ENCODE measurements at regions not wholly inside any gene's neighbourhood (a gene's known extent, or its start where the extent isn't known, plus 50 kb on each side); places are given as distances from the start of the nearest gene placed in this dataset.

DNA sequence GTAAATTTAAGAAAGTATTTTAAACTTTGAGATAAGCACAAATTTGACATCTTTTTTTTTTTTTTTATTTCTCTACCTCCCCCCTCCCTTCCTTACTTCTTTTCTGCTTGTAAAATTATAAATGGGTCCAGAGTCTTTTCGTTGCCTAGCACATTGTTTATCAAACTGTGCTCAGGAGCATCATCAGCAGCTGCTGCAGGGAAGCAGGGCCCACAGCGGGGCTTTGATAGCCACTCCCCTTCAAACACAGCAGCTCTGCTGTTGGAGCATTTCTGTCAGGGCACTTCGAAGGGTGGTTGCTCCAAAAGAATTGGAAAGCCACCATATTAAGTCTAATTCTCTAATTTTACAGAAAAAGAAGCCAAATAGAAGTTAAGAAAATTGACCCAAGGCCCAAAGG, 588.3 kb downstream of the SPRY1 start:
- TF ChIP-seq, protein P1, sequence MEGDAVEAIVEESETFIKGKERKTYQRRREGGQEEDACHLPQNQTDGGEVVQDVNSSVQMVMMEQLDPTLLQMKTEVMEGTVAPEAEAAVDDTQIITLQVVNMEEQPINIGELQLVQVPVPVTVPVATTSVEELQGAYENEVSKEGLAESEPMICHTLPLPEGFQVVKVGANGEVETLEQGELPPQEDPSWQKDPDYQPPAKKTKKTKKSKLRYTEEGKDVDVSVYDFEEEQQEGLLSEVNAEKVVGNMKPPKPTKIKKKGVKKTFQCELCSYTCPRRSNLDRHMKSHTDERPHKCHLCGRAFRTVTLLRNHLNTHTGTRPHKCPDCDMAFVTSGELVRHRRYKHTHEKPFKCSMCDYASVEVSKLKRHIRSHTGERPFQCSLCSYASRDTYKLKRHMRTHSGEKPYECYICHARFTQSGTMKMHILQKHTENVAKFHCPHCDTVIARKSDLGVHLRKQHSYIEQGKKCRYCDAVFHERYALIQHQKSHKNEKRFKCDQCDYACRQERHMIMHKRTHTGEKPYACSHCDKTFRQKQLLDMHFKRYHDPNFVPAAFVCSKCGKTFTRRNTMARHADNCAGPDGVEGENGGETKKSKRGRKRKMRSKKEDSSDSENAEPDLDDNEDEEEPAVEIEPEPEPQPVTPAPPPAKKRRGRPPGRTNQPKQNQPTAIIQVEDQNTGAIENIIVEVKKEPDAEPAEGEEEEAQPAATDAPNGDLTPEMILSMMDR (IDR thresholded peaks at IDR 0.05): no peak
- H3K4me1 Mint-ChIP-seq (ENCODE audit: low read depth): peaks cover 40% of the 10 kb centered on the region
- DNase-seq: no peak
- H3K9me3 Mint-ChIP-seq: no peaks in the 10 kb centered on the region
- no peaks in the 10 kb centered on the region for H3K36me3 Mint-ChIP-seq (ENCODE audit: low read depth)
- H3K27ac Mint-ChIP-seq: no peak overlapping the region
- no peak overlapping the region for H3K4me3 Mint-ChIP-seq
- H3K27me3 Mint-ChIP-seq (ENCODE audit: insufficient read depth): no peaks in the 10 kb centered on the region

DNA sequence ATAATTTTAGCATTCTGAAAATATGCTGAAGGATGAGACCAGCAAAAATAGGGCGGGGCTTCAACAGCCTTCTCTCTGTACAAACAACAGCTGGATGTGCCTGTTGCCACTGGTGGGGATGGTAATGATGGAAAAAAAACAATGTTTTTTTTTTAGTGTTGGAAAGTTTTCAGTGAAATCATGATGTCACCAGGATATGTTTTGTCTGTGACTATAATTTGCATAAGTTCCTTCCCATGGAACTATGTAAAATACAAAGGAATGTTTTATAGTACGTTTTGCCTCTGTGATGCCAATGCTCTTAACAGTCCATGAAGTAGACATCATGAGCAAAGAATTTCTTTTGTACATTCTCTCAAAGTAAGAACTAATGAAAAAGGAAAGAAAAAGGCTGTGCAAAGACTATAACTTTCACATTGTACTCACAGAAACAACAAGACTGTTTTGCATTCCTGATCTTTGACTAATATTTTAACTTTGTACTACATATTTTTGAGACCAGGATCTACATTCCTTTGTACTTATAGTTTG, 589.7 kb downstream of the SPRY1 start:
- H3K36me3 Mint-ChIP-seq (ENCODE audit: low read depth): no peaks in the 10 kb centered on the region
- DNase-seq: peak; percentile 85
- no peaks in the 10 kb centered on the region for H3K27me3 Mint-ChIP-seq (ENCODE audit: insufficient read depth)
- peak overlapping the region; percentile 71 for H3K4me3 Mint-ChIP-seq
- H3K27ac Mint-ChIP-seq: peak overlapping the region; percentile 89
- peaks cover 40% of the 10 kb centered on the region for H3K4me1 Mint-ChIP-seq (ENCODE audit: low read depth)
- no peaks in the 10 kb centered on the region for H3K9me3 Mint-ChIP-seq
- TF ChIP-seq, protein P1 (IDR thresholded peaks at IDR 0.05): no peak

DNA sequence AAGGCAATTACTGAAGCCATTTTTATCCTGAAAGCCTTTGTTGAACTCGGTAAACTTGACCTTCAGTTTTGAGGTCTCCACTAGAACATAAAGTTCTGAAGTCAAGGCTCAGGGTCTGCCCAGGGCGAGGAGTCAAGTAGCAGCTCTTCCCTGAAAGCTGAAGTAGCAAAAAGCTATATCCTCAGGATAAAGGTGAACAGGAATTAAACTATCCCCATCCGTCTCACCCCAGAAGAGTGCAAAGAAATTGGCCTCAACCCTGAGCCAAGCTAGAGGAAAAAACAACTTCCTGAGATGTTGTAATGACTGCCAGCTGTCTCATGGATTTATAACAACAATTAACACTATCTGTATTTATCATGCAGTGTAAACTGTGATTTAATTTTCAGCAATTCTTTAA, 590.8 kb downstream of the SPRY1 start:
- Mint-ChIP-seq H3K27ac (no peak overlapping the region), H3K36me3 (ENCODE audit: low read depth) (peaks cover 4% of the 10 kb centered on the region), H3K9me3 (no peaks in the 10 kb centered on the region), H3K27me3 (ENCODE audit: insufficient read depth) (no peaks in the 10 kb centered on the region), H3K4me3 (no peak overlapping the region), H3K4me1 (ENCODE audit: low read depth) (peaks cover 40% of the 10 kb centered on the region)
- TF ChIP-seq, protein P1 (IDR thresholded peaks at IDR 0.05): no peak
- DNase-seq: no peak

DNA sequence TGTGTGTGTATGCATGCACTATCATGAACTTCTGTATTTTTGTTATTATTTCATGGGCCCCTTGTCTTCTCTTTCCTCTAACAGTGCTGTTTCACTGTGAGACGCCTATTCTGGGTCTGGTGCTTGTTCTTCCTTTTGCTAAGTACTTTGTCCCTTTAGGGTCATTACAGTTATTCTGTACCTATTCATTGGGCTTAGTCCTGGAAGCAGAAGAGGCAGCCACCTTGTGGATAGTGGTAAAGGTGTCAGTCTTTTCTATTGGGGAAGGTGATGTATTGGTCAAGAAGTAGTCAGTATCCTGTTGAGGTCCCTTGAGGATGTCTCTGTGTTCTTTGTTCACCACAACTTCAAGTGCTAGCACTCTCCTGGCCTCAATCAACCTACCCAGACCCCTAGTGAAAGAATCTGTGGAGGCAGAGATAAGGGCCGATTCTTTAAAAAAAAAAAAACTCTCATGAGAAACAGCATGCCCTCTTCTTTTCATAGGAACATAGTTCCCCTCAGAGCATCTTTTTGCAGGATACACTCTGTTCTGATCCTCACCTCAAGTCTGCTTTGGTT, 593.8 kb downstream of the SPRY1 start:
- no peaks in the 10 kb centered on the region for H3K9me3 Mint-ChIP-seq
- no peaks in the 10 kb centered on the region for H3K27me3 Mint-ChIP-seq (ENCODE audit: insufficient read depth)
- H3K4me1 Mint-ChIP-seq (ENCODE audit: low read depth): peaks cover 40% of the 10 kb centered on the region
- DNase-seq: no peak
- H3K27ac Mint-ChIP-seq: no peak overlapping the region
- H3K4me3 Mint-ChIP-seq: no peak overlapping the region
- TF ChIP-seq, protein P1 (IDR thresholded peaks at IDR 0.05): no peak
- peaks cover 5% of the 10 kb centered on the region for H3K36me3 Mint-ChIP-seq (ENCODE audit: low read depth)

DNA sequence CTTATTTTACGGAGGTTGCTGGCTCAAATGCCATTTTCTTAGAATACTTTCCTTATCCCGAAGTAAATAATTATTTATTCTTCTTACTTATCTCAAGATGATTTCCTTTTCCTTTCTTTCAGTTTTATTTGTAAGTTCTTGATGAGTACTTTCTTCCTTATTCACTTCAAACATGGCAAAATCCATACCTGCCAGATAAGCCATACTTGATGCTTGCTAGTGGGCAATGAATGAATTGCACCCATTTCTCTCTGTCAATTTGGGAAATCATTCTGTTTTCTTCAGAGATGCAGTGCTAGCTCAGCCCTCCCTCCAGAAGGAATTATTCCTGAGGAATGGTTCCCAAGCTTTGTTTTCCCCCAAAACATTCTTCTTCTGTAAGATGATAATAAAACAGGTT, 598.3 kb downstream of the SPRY1 start:
- no peaks in the 10 kb centered on the region; the same call in 1 of the 2 replicates for H3K27me3 Mint-ChIP-seq (ENCODE audit: insufficient read depth)
- TF ChIP-seq, protein P1 (IDR thresholded peaks at IDR 0.05): peak; percentile 67
- no peak for DNase-seq
- peaks cover 5% of the 10 kb centered on the region for H3K36me3 Mint-ChIP-seq (ENCODE audit: low read depth)
- no peak overlapping the region for H3K4me3 Mint-ChIP-seq
- H3K4me1 Mint-ChIP-seq (ENCODE audit: low read depth): peaks cover 29% of the 10 kb centered on the region
- H3K9me3 Mint-ChIP-seq: no peaks in the 10 kb centered on the region
- H3K27ac Mint-ChIP-seq: no peak overlapping the region
